ENCODE measurements at regions not wholly inside any gene's neighbourhood (a gene's known extent, or its start where the extent isn't known, plus 50 kb on each side); places are given as distances from the start of the nearest gene placed in this dataset.

GRCh38 chr4:147309434-147309833 lies 171.5 kb upstream of the EDNRA start:
- ATAC-seq (no peak), DNase-seq (no peak)
- TF ChIP-seq CTCF (IDR thresholded peaks at IDR 0.05) (no peak), POLR2A (IDR thresholded peaks at IDR 0.05) (no peak)
- Histone ChIP-seq H3K9me3 (no peaks in the 10 kb centered on the region), H3K4me3 (no peak overlapping the region), H3K27ac (no peak overlapping the region), H3K4me1 (no peaks in the 10 kb centered on the region), H3K27me3 (no peaks in the 10 kb centered on the region), H3K36me3 (no peaks in the 10 kb centered on the region)
- intact Hi-C loops (cut with DNase I) = no loop called here
- WGBS (ENCODE audit: insufficient coverage, low coverage, low lambda C conversion rate, missing lambda C conversion rate) = 29% methylated on average over 4 of the region's 4 CpGs

- Histone ChIP-seq H3K9me3 (no peaks in the 10 kb centered on the region), H3K27me3 (no peaks in the 10 kb centered on the region), H3K27ac (no peak overlapping the region), H3K36me3 (no peaks in the 10 kb centered on the region), H3K4me1 (no peaks in the 10 kb centered on the region), H3K4me3 (no peak overlapping the region)
- intact Hi-C loops (cut with DNase I) = no loop called here
- TF ChIP-seq CTCF (IDR thresholded peaks at IDR 0.05) = no peak
- TF ChIP-seq POLR2A (IDR thresholded peaks at IDR 0.05) = no peak
- DNase-seq = no peak
- WGBS (ENCODE audit: insufficient coverage, low coverage, low lambda C conversion rate, missing lambda C conversion rate) = 35% methylated on average over 4 of the region's 4 CpGs
- no peak for ATAC-seq
These were observed 170.6 kb upstream of the EDNRA start for GRCh38 chr4:147310312-147310711.

GRCh38 chr4:147311956-147312355 lies 168.9 kb upstream of the EDNRA start:
- intact Hi-C loops (cut with DNase I) = no loop called here
- TF ChIP-seq POLR2A (IDR thresholded peaks at IDR 0.05) (no peak), CTCF (IDR thresholded peaks at IDR 0.05) (no peak)
- H3K4me3 ChIP-seq = no peak overlapping the region
- WGBS (ENCODE audit: insufficient coverage, low coverage, low lambda C conversion rate, missing lambda C conversion rate) = 85% methylated on average over 2 of the region's 2 CpGs
- H3K27me3 ChIP-seq = no peaks in the 10 kb centered on the region
- H3K27ac ChIP-seq = no peak overlapping the region
- no peak for ATAC-seq
- DNase-seq = no peak
- H3K4me1 ChIP-seq = no peaks in the 10 kb centered on the region
- H3K36me3 ChIP-seq = no peaks in the 10 kb centered on the region
- H3K9me3 ChIP-seq = no peaks in the 10 kb centered on the region

GRCh38 chr4:147312376-147313046 lies 168.4 kb upstream of the EDNRA start:
- Histone ChIP-seq H3K27me3 (no peaks in the 10 kb centered on the region), H3K36me3 (no peaks in the 10 kb centered on the region), H3K27ac (no peak overlapping the region), H3K4me1 (no peaks in the 10 kb centered on the region), H3K4me3 (no peak overlapping the region), H3K9me3 (no peaks in the 10 kb centered on the region)
- no peak for ATAC-seq
- TF ChIP-seq CTCF (IDR thresholded peaks at IDR 0.05) = no peak
- no peak for TF ChIP-seq POLR2A (IDR thresholded peaks at IDR 0.05)
- intact Hi-C loops (cut with DNase I) = no loop called here
- no peak for DNase-seq
- WGBS (ENCODE audit: insufficient coverage, low coverage, low lambda C conversion rate, missing lambda C conversion rate) = 43% methylated on average over 7 of the region's 7 CpGs

GRCh38 chr4:147313108-147313507 lies 167.8 kb upstream of the EDNRA start:
- no peak for ATAC-seq

More at GRCh38 chr4:147313108-147313507, 167.8 kb upstream of the EDNRA start:
- Histone ChIP-seq H3K36me3 (no peaks in the 10 kb centered on the region), H3K4me3 (no peak overlapping the region), H3K4me1 (no peaks in the 10 kb centered on the region), H3K9me3 (no peaks in the 10 kb centered on the region), H3K27ac (no peak overlapping the region), H3K27me3 (no peaks in the 10 kb centered on the region)
- WGBS (ENCODE audit: insufficient coverage, low coverage, low lambda C conversion rate, missing lambda C conversion rate) = 67% methylated on average over 1 of the region's 1 CpG
- intact Hi-C loops (cut with DNase I) = no loop called here
- TF ChIP-seq CTCF (IDR thresholded peaks at IDR 0.05) = no peak
- no peak for TF ChIP-seq POLR2A (IDR thresholded peaks at IDR 0.05)
- no peak for DNase-seq
